ENCODE measurements at regions not wholly inside any gene's neighbourhood (a gene's known extent, or its start where the extent isn't known, plus 50 kb on each side); places are given as distances from the start of the nearest gene placed in this dataset.

DNA sequence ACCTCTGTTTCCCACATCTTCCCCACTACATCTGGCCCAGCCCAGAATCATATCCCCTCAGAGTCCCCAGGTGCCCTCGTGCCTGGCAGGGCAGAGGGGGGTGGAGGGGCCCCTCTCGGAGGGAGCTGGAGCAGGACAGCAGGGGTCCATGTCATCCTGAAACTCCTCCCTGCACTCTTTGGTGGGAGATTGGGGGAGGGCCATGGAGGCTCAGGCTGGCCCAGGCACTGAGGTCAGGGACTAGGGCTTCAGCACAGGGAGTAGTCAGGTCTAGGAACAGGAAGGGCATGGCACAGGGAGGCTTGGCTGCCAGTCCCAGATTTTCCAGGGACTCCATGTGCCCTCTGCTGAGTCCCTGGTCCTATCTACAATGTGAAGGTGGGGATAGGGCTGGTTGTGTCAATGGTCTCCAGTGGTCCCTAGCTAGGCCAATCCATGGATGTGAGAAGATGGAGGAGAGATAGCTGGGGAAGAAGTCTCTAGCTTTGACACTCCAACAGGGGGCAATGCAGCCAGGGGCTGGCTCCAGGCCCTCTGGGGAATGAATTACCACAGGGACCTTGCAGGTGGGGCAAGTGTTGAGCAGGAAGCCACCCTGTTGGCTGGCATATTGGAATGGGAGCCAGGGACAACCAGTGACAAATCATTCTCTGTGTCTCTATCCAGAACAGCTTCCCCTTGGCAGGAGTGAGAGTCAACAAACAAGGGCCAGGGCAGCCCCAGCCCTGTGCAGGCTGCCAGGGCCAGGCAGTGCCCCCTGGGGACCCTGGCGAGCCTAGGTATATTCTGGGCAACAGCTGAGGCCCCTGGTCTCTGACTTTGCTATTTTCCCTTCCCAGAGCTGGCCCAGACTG is 154.4 kb downstream of the EFNB1 start:
- no peak for TF ChIP-seq POLR2A (IDR thresholded peaks at IDR 0.05)
- TF ChIP-seq, protein P1, sequence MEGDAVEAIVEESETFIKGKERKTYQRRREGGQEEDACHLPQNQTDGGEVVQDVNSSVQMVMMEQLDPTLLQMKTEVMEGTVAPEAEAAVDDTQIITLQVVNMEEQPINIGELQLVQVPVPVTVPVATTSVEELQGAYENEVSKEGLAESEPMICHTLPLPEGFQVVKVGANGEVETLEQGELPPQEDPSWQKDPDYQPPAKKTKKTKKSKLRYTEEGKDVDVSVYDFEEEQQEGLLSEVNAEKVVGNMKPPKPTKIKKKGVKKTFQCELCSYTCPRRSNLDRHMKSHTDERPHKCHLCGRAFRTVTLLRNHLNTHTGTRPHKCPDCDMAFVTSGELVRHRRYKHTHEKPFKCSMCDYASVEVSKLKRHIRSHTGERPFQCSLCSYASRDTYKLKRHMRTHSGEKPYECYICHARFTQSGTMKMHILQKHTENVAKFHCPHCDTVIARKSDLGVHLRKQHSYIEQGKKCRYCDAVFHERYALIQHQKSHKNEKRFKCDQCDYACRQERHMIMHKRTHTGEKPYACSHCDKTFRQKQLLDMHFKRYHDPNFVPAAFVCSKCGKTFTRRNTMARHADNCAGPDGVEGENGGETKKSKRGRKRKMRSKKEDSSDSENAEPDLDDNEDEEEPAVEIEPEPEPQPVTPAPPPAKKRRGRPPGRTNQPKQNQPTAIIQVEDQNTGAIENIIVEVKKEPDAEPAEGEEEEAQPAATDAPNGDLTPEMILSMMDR (IDR thresholded peaks at IDR 0.05) = no peak

All from stomach (tissue), 4 donors.